HG03442 (cell line): ENCODE measurements at regions not wholly inside any gene's neighbourhood (a gene's known extent, or its start where the extent isn't known, plus 50 kb on each side); places are given as distances from the start of the nearest gene placed in this dataset.

Experiments used
- ATAC-seq: cut with Tn5 transposase; IDR thresholded peaks from one replicate; pipeline ENCODE4 v1.9.1; 2021; ENCODE audit warnings: mild to moderate bottlenecking, moderate library complexity; ENCODE audit not compliant: unreplicated experiment

DNA sequence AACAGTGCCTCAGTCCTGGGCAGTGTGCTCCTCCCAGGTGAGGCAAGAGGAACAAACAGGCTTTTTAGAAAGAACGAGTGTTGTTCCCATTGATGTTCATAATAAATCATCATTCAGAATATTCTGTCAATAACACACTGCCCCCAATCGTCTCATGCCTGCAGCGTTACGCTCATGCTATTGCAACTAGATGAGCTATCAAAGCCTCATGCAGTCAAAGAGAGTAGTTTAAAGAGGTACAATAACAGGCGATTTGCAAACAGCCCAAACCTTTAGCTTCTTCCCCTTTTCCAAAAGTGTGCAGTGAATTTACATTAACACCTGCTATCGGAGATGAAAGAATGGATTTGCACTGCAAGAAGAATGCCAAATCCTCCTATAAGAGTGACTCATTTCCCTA, 1164.7 kb upstream of the MAP3K7 start:
- ATAC-seq, result no peak

GRCh38 chr6:91744566-91744965, 1157.7 kb upstream of the MAP3K7 start:
- no peak for ATAC-seq

DNA sequence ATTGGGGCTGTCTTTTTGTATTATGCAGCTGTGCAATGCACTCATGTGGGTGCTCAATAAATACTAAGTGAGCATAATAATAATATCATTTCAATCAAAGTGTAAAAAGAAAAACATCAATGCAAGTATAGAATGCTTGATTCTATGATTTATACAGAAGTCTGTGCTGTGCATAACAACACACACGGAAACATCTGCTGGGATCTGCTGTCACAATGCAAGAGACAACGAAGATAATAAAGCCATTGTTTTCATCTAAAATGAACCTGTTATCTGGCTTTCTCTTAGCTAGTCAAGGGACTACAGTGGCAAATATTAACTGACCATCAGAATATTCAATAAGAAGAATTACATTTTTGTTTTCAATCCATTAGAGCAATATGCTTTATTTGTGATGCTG, 1156.9 kb upstream of the MAP3K7 start:
- no peak for ATAC-seq

DNA sequence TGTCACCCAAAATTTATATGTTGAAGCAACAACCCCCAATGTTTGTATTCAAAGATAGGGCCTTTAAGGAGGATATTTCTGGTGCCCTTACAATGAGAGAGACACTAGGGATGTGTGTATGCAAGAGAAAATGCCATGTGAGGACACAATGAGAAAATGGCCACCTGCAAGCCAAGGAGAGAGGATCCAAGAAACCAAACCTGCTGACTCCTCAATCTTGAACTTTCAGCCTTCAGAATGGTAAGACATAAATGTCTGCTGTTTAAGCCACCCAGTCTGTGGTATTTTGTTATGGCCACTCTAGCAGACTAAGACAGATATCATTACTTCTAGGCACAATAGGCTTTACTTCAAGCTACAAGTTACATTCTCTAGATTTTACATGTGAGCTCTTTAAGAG, 1145.1 kb upstream of the MAP3K7 start:
- no peak for ATAC-seq

- no peak for ATAC-seq
Measured at GRCh38 chr6:91730710-91731109, 1143.8 kb upstream of the MAP3K7 start.

DNA sequence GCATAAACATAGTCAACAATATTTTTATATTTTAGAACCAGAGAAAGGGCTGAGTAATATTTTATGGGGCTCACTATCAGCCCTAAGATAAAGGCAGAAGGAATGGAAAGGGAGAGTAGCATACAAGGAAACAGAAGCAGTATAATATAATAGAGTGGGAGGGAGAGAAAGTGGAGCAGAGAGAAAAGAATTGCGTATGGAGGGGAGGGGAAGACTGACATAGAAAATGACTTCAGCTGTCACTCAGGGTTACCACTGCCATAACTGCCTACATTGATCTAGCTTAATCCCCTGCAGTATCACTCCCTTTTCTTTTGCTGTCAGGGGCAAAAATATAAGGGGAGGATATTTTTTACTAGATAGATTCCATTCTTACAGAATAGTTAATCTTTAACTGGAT, 1133.5 kb upstream of the MAP3K7 start:
- ATAC-seq, result no peak

DNA sequence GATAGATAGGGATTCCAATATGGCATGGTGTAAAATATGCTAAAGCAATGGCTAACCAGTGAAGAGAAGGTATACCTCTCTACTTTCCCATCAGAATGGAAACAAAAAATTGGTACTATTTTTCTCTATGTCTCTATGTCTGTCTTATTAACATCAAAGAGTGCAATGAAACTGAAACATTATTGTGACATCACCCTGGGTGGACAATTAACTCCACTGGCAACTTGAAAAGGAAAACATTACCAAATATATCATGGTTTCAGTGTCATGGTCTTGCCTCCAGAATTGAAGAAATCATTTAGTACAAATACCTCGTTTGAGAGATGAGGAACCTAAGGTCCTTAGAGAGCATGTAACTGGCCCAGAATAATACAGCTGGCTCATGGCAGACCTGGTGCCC, 1132.5 kb upstream of the MAP3K7 start:
- no peak for ATAC-seq

DNA sequence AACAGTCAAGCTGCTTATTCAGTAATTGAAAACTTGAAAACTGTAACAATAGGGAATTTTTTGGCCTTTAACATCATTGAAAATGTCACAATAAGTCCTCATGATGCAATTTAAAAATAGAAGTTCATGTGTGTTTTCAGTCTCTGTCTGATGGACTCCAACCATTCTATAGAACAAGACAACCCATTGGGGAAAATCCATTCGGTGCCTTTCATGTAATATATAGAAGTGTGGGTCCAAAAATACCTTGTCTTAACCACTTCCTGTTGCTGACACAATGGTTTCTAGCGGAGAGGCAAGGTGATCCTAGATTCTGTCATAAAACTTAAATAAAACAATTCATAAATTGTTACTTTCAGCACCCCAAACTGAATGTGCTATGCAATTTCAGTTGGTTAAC, 1131.3 kb upstream of the MAP3K7 start:
- ATAC-seq, result peak; percentile 81

DNA sequence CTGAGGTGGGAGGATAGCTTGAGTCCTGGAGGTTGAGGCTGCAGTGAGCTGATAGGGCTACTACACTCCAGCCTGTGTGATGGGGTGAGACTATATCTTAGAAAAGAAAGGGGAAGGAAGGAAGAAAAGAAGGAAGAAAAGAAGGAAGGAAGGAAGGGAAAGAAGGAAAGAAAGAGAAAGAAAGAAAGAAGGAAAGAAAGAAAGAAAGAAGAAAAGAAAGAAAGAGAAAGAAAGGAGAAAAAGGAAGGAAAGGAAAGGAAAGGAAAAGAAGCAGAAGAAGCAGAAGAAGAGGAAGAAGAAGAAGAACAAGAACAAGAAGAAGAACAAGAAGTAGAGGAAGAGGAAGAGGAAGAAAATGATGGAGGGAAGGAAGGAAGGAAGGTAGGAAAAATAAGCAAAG, 1130.2 kb upstream of the MAP3K7 start:
- no peak for ATAC-seq

DNA sequence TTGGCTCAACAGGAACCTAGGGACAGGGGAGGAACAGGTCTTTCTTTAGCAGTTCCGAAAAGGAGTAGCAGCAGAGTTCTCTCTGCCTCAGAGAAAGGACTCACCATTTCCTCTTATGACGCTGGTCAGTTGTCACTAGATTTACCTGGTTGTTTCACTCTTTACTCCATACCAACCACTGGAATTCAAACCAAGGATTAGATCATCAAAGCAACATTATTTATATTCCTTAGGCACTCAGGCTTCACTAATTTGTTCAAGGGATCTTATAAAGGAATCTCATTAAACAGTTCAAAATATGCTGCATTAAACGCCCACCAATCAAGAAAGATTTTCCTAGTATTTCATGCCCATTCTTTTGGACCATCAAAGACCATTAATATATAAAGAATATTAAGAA, 1129.5 kb upstream of the MAP3K7 start:
- ATAC-seq, result no peak

GRCh38 chr6:91715171-91715805, 1128.4 kb upstream of the MAP3K7 start:
- ATAC-seq, result no peak

GRCh38 chr6:91713911-91714310, 1127.0 kb upstream of the MAP3K7 start:
- no peak for ATAC-seq

- ATAC-seq, result no peak
Measured at GRCh38 chr6:91711518-91711917, 1124.6 kb upstream of the MAP3K7 start.

DNA sequence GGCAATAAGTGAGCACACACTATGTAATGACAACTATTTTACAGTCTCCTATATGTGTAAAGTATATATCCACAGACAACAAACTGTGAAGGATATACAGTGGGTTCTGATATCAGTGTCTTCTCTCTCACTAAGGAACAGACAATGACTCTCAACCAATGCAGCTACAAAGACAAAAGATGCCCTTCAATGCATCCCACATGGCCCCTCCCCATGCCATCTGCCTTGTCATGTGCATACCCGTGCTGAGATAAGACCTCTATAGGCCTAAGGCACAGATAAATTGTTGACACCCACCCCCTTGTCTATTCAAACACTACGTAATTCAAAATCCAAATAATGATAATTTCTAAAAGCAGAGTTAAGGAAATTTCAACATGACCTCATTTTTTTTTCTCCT, 1123.5 kb upstream of the MAP3K7 start:
- no peak for ATAC-seq

DNA sequence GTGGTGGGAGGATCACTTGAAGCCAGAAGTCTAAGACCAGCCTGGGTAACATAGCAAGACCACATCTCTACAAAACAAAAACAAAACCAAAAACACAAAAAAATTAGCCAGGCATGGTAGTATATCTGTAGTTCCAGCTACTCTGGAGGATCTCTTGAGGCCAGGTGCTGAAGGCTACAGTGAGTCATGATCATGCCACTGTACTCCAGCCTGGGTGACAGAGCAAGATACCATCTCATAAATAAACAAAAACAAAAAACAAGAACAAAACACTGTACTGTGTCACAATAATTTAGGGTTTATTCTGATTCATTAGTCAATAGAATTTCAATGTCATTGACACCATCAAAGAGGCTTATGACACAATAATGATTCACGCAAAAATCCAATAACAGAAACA, 1121.7 kb upstream of the MAP3K7 start:
- ATAC-seq, result no peak

DNA sequence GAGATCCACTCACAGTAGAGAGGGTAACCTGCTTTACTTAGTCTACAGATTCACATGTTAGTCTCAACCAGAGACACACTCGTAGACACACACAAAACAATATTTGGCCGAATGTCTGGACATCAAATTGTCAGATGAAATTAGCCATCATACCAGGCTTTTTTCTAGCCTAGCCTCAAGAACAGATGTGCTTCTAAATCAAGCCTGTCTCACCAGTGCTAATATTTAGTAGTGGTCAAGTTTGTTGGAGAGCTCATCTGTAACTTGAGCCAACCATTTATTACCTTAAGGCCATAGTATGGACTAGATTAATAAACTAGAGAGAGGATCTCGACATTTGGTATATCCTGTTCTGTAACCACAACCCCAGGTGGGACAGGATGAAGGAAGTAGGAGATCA, 1118.8 kb upstream of the MAP3K7 start:
- ATAC-seq, result no peak

- ATAC-seq, result no peak
Measured at GRCh38 chr6:91704531-91704930, 1117.7 kb upstream of the MAP3K7 start.

GRCh38 chr6:91697010-91697695, 1110.3 kb upstream of the MAP3K7 start:
- ATAC-seq, result no peak

GRCh38 chr6:91695221-91695620, 1108.3 kb upstream of the MAP3K7 start:
- no peak for ATAC-seq

DNA sequence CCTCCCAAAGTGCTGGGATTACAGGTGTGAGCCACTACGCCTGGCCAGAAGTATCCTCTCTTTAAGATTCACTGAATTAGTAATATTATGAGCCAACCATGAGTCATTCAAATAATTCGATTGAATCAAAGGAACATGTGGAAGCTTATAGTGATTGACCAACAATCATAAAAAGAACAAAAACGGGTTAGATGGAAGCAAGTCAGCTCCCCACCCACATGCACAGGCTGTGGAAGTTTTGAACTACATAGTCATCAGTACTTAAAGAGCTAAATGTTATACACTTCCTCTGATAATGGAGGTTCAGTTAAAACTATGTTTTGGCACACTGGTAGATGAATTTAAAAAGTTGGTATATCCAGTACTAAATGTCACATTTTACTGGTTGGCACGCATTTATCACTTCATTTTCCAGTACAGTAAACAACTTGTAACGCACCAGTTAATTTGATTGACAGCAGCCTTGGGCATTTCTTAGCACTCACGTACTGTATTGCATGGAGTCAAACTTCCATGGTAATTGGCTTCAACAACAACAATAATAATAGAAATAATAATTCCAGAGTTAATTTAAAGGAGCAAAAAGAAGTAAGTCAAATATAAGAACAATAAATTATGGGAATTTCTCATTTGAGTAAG, 1107.3 kb upstream of the MAP3K7 start:
- ATAC-seq, result no peak

DNA sequence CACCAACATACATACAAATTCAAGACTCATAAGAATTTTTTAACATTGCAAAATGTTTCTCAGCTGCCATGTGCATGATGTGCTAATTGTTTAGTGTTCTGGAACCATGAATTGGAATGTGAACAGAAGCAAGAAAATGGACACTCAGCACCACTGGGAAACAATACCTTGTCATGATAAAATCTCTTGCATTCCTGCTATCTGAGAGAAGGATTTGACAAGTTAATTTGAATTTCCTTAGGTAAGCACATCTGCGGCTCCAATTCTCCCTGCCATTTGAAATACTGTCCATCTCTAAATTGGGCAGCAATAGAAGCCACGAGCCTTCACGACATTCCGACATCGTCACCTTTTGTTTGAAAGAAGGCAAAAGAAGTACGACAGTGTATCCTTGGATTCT, 1104.6 kb upstream of the MAP3K7 start:
- no peak for ATAC-seq

GRCh38 chr6:91683240-91683639, 1096.4 kb upstream of the MAP3K7 start:
- no peak for ATAC-seq
